ENCODE measurements at regions not wholly inside any gene's neighbourhood (a gene's known extent, or its start where the extent isn't known, plus 50 kb on each side); places are given as distances from the start of the nearest gene placed in this dataset.

GRCh38 chr1:25157846-25158245 is 74.5 kb downstream of the SYF2 start:
- no peaks in the 10 kb centered on the region for H3K36me3 ChIP-seq (ENCODE audit: control insufficient read depth, insufficient read depth, low read length)
- H3K79me2 ChIP-seq (ENCODE audit: control insufficient read depth, insufficient read depth, low read length): no peaks in the 10 kb centered on the region
- H3K27me3 ChIP-seq (ENCODE audit: control insufficient read depth, insufficient read depth, low read length): no peaks in the 10 kb centered on the region
- TF ChIP-seq CTCF (conservative IDR thresholded peaks at IDR 0.05 in 1 of 2, IDR thresholded peaks at IDR 0.05 in 1 of 2; ENCODE audit: low read depth in 1 of 2, low read length in 2 of 2) (no peak), EZH2 (IDR thresholded peaks at IDR 0.05; ENCODE audit: low read length, missing control alignments) (no peak)
- H3K9me3 ChIP-seq (ENCODE audit: control insufficient read depth, insufficient read depth, low read depth, low read length): no peaks in the 10 kb centered on the region
- no peak for DNase-seq (ENCODE audit: low read depth in 2 of 2)
- H3K4me1 ChIP-seq (ENCODE audit: control insufficient read depth, extremely low read depth, insufficient read depth, low read length): no peaks in the 10 kb centered on the region
- no peak overlapping the region for H3K4me2 ChIP-seq (ENCODE audit: extremely low read depth, insufficient read depth, low read length)
- H4K20me1 ChIP-seq (ENCODE audit: control insufficient read depth, extremely low read depth, insufficient read depth, low read length): no peaks in the 10 kb centered on the region
- no peak overlapping the region for H2AFZ ChIP-seq (ENCODE audit: low read length)
- H3K4me3 ChIP-seq (replicated peaks in 1 of 4; ENCODE audit: control extremely low read depth in 1 of 4, insufficient read depth in 1 of 4, low read depth in 3 of 4, low read length in 4 of 4): no peak overlapping the region
- no peak overlapping the region for H3K27ac ChIP-seq (ENCODE audit: insufficient read depth, low read length)
- no peak overlapping the region for H3K9ac ChIP-seq (ENCODE audit: insufficient read depth, low read length)

GRCh38 chr1:25150985-25151495 is 81.3 kb downstream of the SYF2 start:
- Histone ChIP-seq H3K4me2 (ENCODE audit: extremely low read depth, insufficient read depth, low read length) (no peak overlapping the region), H3K9ac (ENCODE audit: insufficient read depth, low read length) (no peak overlapping the region), H3K4me1 (ENCODE audit: control insufficient read depth, extremely low read depth, insufficient read depth, low read length) (no peaks in the 10 kb centered on the region), H3K9me3 (ENCODE audit: control insufficient read depth, insufficient read depth, low read depth, low read length) (no peaks in the 10 kb centered on the region), H3K4me3 (replicated peaks in 1 of 4; ENCODE audit: control extremely low read depth in 1 of 4, insufficient read depth in 1 of 4, low read depth in 3 of 4, low read length in 4 of 4) (no peak overlapping the region), H3K36me3 (ENCODE audit: control insufficient read depth, insufficient read depth, low read length) (no peaks in the 10 kb centered on the region), H3K27me3 (ENCODE audit: control insufficient read depth, insufficient read depth, low read length) (peaks cover 4% of the 10 kb centered on the region), H2AFZ (ENCODE audit: low read length) (no peak overlapping the region), H3K27ac (ENCODE audit: insufficient read depth, low read length) (no peak overlapping the region), H4K20me1 (ENCODE audit: control insufficient read depth, extremely low read depth, insufficient read depth, low read length) (no peaks in the 10 kb centered on the region), H3K79me2 (ENCODE audit: control insufficient read depth, insufficient read depth, low read length) (no peaks in the 10 kb centered on the region)
- TF ChIP-seq EZH2 (IDR thresholded peaks at IDR 0.05; ENCODE audit: low read length, missing control alignments): no peak
- no peak for TF ChIP-seq CTCF (conservative IDR thresholded peaks at IDR 0.05 in 1 of 2, IDR thresholded peaks at IDR 0.05 in 1 of 2; ENCODE audit: low read depth in 1 of 2, low read length in 2 of 2)
- DNase-seq (ENCODE audit: low read depth in 2 of 2): no peak

GRCh38 chr1:25148673-25149300 is 83.5 kb downstream of the SYF2 start:
- peak in 1 of 2 donors; percentile 27 for TF ChIP-seq CTCF (conservative IDR thresholded peaks at IDR 0.05 in 1 of 2, IDR thresholded peaks at IDR 0.05 in 1 of 2; ENCODE audit: low read depth in 1 of 2, low read length in 2 of 2)
- TF ChIP-seq EZH2 (IDR thresholded peaks at IDR 0.05; ENCODE audit: low read length, missing control alignments): no peak
- Histone ChIP-seq H3K27ac (ENCODE audit: insufficient read depth, low read length) (no peak overlapping the region), H3K9me3 (ENCODE audit: control insufficient read depth, insufficient read depth, low read depth, low read length) (no peaks in the 10 kb centered on the region), H3K4me1 (ENCODE audit: control insufficient read depth, extremely low read depth, insufficient read depth, low read length) (no peaks in the 10 kb centered on the region), H3K79me2 (ENCODE audit: control insufficient read depth, insufficient read depth, low read length) (no peaks in the 10 kb centered on the region), H3K4me3 (replicated peaks in 1 of 4; ENCODE audit: control extremely low read depth in 1 of 4, insufficient read depth in 1 of 4, low read depth in 3 of 4, low read length in 4 of 4) (no peak overlapping the region), H4K20me1 (ENCODE audit: control insufficient read depth, extremely low read depth, insufficient read depth, low read length) (no peaks in the 10 kb centered on the region), H3K36me3 (ENCODE audit: control insufficient read depth, insufficient read depth, low read length) (no peaks in the 10 kb centered on the region), H3K27me3 (ENCODE audit: control insufficient read depth, insufficient read depth, low read length) (peaks cover 4% of the 10 kb centered on the region), H3K9ac (ENCODE audit: insufficient read depth, low read length) (no peak overlapping the region), H2AFZ (ENCODE audit: low read length) (no peak overlapping the region), H3K4me2 (ENCODE audit: extremely low read depth, insufficient read depth, low read length) (no peak overlapping the region)
- peak in 1 of 2 donors; percentile 6 for DNase-seq (ENCODE audit: low read depth in 2 of 2)
